Psoas muscle (tissue), 7 donors: ENCODE measurements at regions not wholly inside any gene's neighbourhood (a gene's known extent, or its start where the extent isn't known, plus 50 kb on each side); places are given as distances from the start of the nearest gene placed in this dataset.

Experiments used
- ATAC-seq, 4 donors: fragments of 200-7000 bp; cut with Tn5 transposase; one replicate each; pipeline ENCODE4 v1.9.1; 2020; ENCODE audit warnings: moderate library complexity in 3 of 4, mild to moderate bottlenecking in 2 of 4
- DNase-seq, 2 donors: peaks; one replicate each; pipeline ENCODE4 v3.0.0-alpha.2; 2020
- H3K27ac ChIP-seq: fragments of 200-600 bp; one replicate; pipeline ENCODE4 v1.8.0; 2022
- H3K27me3 ChIP-seq, 3 donors: fragments of 200-600 bp in 1 of 3; one replicate each; pipeline versions ENCODE4 v1.6.1 to v1.8.0; 2013 to 2022; ENCODE audit warnings: low read length in 2 of 3, mild to moderate bottlenecking in 2 of 3, moderate library complexity in 1 of 3; ENCODE audit not compliant: insufficient read depth in 3 of 3
- H3K36me3 ChIP-seq, 2 donors: fragments of 200-600 bp in 1 of 2; one replicate each; pipeline versions ENCODE4 v1.6.1 to v1.8.0; 2013 to 2022; ENCODE audit warnings: low read depth in 1 of 2, mild to moderate bottlenecking in 1 of 2, moderate library complexity in 1 of 2; ENCODE audit not compliant: insufficient read depth in 1 of 2
- H3K4me1 ChIP-seq: fragments of 200-600 bp; one replicate; pipeline ENCODE4 v1.8.0; 2022
- H3K4me3 ChIP-seq: fragments of 200-600 bp; one replicate; pipeline ENCODE4 v1.8.0; 2022; ENCODE audit warnings: mild to moderate bottlenecking
- H3K9me3 ChIP-seq: fragments of 200-600 bp; one replicate; pipeline ENCODE4 v1.8.0; 2022
- CTCF ChIP-seq: fragments of 200-600 bp; IDR thresholded peaks from one replicate; pipeline ENCODE4 v1.8.0; 2022; ENCODE audit warnings: antibody characterized with exemption
- WGBS, 3 donors: extraction: QIAGEN DNeasy Blood & Tissue Kit; methylation state at CpG; one replicate each; pipeline versions ENCODE4 v1.1.6 to v1.1.7; 2013; 5-methylcytosine and 5-hydroxymethylcytosine counted together
- intact Hi-C, 2 donors: fragments of 100-400 bp; cut with DNase I; formaldehyde crosslinking; loops; one replicate each; pipeline versions ENCODE4 v1.11.0 to v1.14.2; 2022
- donor health status: healthy with polysubstance abuse.
- donor health status: DM: no; HTN: no; CAD: no; lungs with moderate emphysema.
- donor health status: Bipolar disorder and iron deficiency.
- donor health status: healthy.
- donor health status: DM: yes; HTN: yes; CAD: no.
- donor health status: DM: no; HTN: no; CAD: no.
- donor health status: DM: yes; HTN: yes; CAD: no.

- intact Hi-C loops, result no loop called here
- no peaks in the 10 kb centered on the region for H3K4me1 ChIP-seq
- no peak overlapping the region for H3K4me3 ChIP-seq
- peaks cover 0 to 3% (median 0%) of the 10 kb centered on the region in 3 donors for H3K27me3 ChIP-seq
- DNase-seq (no peak), ATAC-seq (no peak)
- no peak overlapping the region for H3K27ac ChIP-seq
- no peaks in the 10 kb centered on the region for H3K36me3 ChIP-seq
- H3K9me3 ChIP-seq, result no peaks in the 10 kb centered on the region
- TF ChIP-seq CTCF, result no peak
- 79 to 83% (median 81%) methylated on average over 2 of the region's 2 CpGs for WGBS, 3 donors
Observed at GRCh38 chr13:109427148-109427547, 359.2 kb downstream of the IRS2 start.

- peaks cover 0 to 3% (median 0%) of the 10 kb centered on the region in 3 donors for H3K27me3 ChIP-seq
- H3K4me1 ChIP-seq, result no peaks in the 10 kb centered on the region
- H3K36me3 ChIP-seq, result no peaks in the 10 kb centered on the region
- no peak overlapping the region for H3K4me3 ChIP-seq
- no peak for DNase-seq
- no peak overlapping the region for H3K27ac ChIP-seq
- WGBS, 3 donors, result 83 to 89% (median 84%) methylated on average over 1 of the region's 1 CpG
- no peak for TF ChIP-seq CTCF
- H3K9me3 ChIP-seq, result no peaks in the 10 kb centered on the region
- ATAC-seq, result no peak
- intact Hi-C loops, result no loop called here
Observed at GRCh38 chr13:109426690-109426990, 359.7 kb downstream of the IRS2 start.

- Histone ChIP-seq H3K9me3 (no peaks in the 10 kb centered on the region), H3K36me3 (no peaks in the 10 kb centered on the region), H3K4me3 (no peak overlapping the region), H3K27ac (no peak overlapping the region), H3K27me3 (peaks cover 0 to 3% (median 0%) of the 10 kb centered on the region in 3 donors), H3K4me1 (no peaks in the 10 kb centered on the region)
- ATAC-seq, result no peak
- WGBS, 3 donors, result 68 to 86% (median 80%) methylated on average over 5 of the region's 5 CpGs
- intact Hi-C loops, result no loop called here
- DNase-seq, result no peak
- no peak for TF ChIP-seq CTCF
Observed at GRCh38 chr13:109425821-109426689, 360.3 kb downstream of the IRS2 start.

- H3K36me3 ChIP-seq, result no peaks in the 10 kb centered on the region
- intact Hi-C loops, result no loop called here
- no peak overlapping the region for H3K27ac ChIP-seq
- TF ChIP-seq CTCF, result no peak
- WGBS, 3 donors, result 63 to 71% (median 65%) methylated on average over 4 of the region's 4 CpGs
- H3K9me3 ChIP-seq, result no peaks in the 10 kb centered on the region
- no peak for ATAC-seq
- DNase-seq, result no peak
- H3K27me3 ChIP-seq, result peaks cover 0 to 3% (median 0%) of the 10 kb centered on the region in 3 donors
- no peak overlapping the region for H3K4me3 ChIP-seq
- no peaks in the 10 kb centered on the region for H3K4me1 ChIP-seq
Observed at GRCh38 chr13:109422161-109422560, 364.2 kb downstream of the IRS2 start.

GRCh38 chr13:109419896-109420295 lies 366.5 kb downstream of the IRS2 start:
- WGBS, 3 donors, result 60 to 80% (median 70%) methylated on average over 4 of the region's 4 CpGs
- H3K9me3 ChIP-seq, result no peaks in the 10 kb centered on the region

More at GRCh38 chr13:109419896-109420295, 366.5 kb downstream of the IRS2 start:
- no peak overlapping the region for H3K4me3 ChIP-seq
- DNase-seq (no peak), ATAC-seq (no peak)
- intact Hi-C loops, result no loop called here
- H3K4me1 ChIP-seq, result no peaks in the 10 kb centered on the region
- peaks cover 0 to 4% (median 0%) of the 10 kb centered on the region in 3 donors for H3K27me3 ChIP-seq
- H3K27ac ChIP-seq, result no peak overlapping the region
- no peaks in the 10 kb centered on the region for H3K36me3 ChIP-seq
- no peak for TF ChIP-seq CTCF
